OCI-LY3 (cell line): ENCODE measurements at regions not wholly inside any gene's neighbourhood (a gene's known extent, or its start where the extent isn't known, plus 50 kb on each side); places are given as distances from the start of the nearest gene placed in this dataset.

Source experiments
- EZH2phosphoT487 ChIP-seq: fragments of 200-600 bp; shearing (Covaris generic); IDR thresholded peaks from 2 replicates; pipeline ENCODE4 v1.6.1; 2018; ENCODE audit warnings: antibody characterized with exemption, mixed run types, low read depth
- TF ChIP-seq, protein P1 (sequence below): fragments of 200-600, 300-600 bp; sonication (generic); IDR thresholded peaks from 2 replicates; pipeline ENCODE4 v1.5.1; 2014; ENCODE audit warnings: antibody characterized with exemption, low read length, low read depth

- TF ChIP-seq, protein P1, sequence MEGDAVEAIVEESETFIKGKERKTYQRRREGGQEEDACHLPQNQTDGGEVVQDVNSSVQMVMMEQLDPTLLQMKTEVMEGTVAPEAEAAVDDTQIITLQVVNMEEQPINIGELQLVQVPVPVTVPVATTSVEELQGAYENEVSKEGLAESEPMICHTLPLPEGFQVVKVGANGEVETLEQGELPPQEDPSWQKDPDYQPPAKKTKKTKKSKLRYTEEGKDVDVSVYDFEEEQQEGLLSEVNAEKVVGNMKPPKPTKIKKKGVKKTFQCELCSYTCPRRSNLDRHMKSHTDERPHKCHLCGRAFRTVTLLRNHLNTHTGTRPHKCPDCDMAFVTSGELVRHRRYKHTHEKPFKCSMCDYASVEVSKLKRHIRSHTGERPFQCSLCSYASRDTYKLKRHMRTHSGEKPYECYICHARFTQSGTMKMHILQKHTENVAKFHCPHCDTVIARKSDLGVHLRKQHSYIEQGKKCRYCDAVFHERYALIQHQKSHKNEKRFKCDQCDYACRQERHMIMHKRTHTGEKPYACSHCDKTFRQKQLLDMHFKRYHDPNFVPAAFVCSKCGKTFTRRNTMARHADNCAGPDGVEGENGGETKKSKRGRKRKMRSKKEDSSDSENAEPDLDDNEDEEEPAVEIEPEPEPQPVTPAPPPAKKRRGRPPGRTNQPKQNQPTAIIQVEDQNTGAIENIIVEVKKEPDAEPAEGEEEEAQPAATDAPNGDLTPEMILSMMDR, result no peak
- TF ChIP-seq EZH2phosphoT487, result no peak
Observed at GRCh38 chr6:126797981-126798380, 320.5 kb upstream of the RSPO3 start.
